Caco-2 (cell line): ENCODE measurements at regions not wholly inside any gene's neighbourhood (a gene's known extent, or its start where the extent isn't known, plus 50 kb on each side); places are given as distances from the start of the nearest gene placed in this dataset.

Source experiments
- BruUV-seq: library from RNA; stranded (reverse); fragments of 400-500 nt; replicated peaks from 2 replicates; lab custom pipeline; 2021; lab: Mats Ljungman, UMichigan
- CTCF ChIA-PET: fragments of 300-600 bp; sonication (Branson Sonifier 250); formaldehyde crosslinking; loops from one replicate; lab custom pipeline; 2022; ENCODE audit warnings: antibody characterized with exemption; lab: Charles Lee
- POLR2A ChIA-PET: fragments of 300-600 bp; sonication (Branson Sonifier 250); formaldehyde crosslinking; loops from one replicate; lab custom pipeline; 2022; ENCODE audit warnings: antibody characterized with exemption; lab: Charles Lee
- DNase-seq, 2 experiments: peaks; one replicate each; pipeline versions ENCODE4 v3.0.0 to v3.0.0-alpha.2; 2020 to 2022
- H3K27me3 ChIP-seq: replicated peaks from 2 replicates; pipeline ENCODE4 v1.6.0; 2011; ENCODE audit warnings: low read length; ENCODE audit not compliant: control insufficient read depth, insufficient read depth
- H3K36me3 ChIP-seq: 2 replicates; pipeline ENCODE4 v1.5.1; 2011; ENCODE audit warnings: low read length; ENCODE audit not compliant: control insufficient read depth, insufficient read depth
- H3K4me1 ChIP-seq: fragments of 250-450 bp; sonication (Bioruptor Pico); 2 replicates; pipeline ENCODE4 v1.5.1; 2020; ENCODE audit warnings: mild to moderate bottlenecking
- H3K4me3 ChIP-seq: 2 replicates; pipeline ENCODE4 v1.5.1; 2011; ENCODE audit warnings: low read depth, mild to moderate bottlenecking, control low read depth, low read length
- H3K9me3 ChIP-seq: fragments of 250-450 bp; sonication (Bioruptor Pico); 2 replicates; pipeline ENCODE4 v1.5.1; 2020; ENCODE audit warnings: mild to moderate bottlenecking, moderate library complexity
- H3K27ac Mint-ChIP-seq: one replicate; pipeline ENCODE4 v1.8.0; 2022; ENCODE audit warnings: mixed read lengths; ENCODE audit not compliant: unreplicated experiment
- H3K27me3 Mint-ChIP-seq: one replicate; pipeline ENCODE4 v1.8.0; 2022; ENCODE audit warnings: mixed read lengths; ENCODE audit not compliant: insufficient read depth, unreplicated experiment
- H3K36me3 Mint-ChIP-seq: one replicate; pipeline ENCODE4 v1.8.0; 2022; ENCODE audit warnings: mild to moderate bottlenecking, mixed read lengths; ENCODE audit not compliant: insufficient read depth, unreplicated experiment
- H3K4me1 Mint-ChIP-seq: one replicate; pipeline ENCODE4 v1.8.0; 2022; ENCODE audit warnings: low read depth, mixed read lengths; ENCODE audit not compliant: unreplicated experiment
- H3K4me3 Mint-ChIP-seq: one replicate; pipeline ENCODE4 v1.8.0; 2022; ENCODE audit warnings: mild to moderate bottlenecking, moderate library complexity, mixed read lengths; ENCODE audit not compliant: unreplicated experiment
- H3K9me3 Mint-ChIP-seq: one replicate; pipeline ENCODE4 v1.8.0; 2022; ENCODE audit warnings: mixed read lengths; ENCODE audit not compliant: unreplicated experiment
- intact Hi-C: fragments of 100-400 bp; cut with micrococcal nuclease; formaldehyde crosslinking; loops from one replicate; pipeline ENCODE4 v1.10.0; 2022; ENCODE audit not compliant: unreplicated experiment
- TF ChIP-seq, protein P1 (sequence below), 2 experiments: fragments of 200-600 bp in 1 of 2; IDR thresholded peaks; 1 replicate in 1 of 2; 2 replicates in 1 of 2; pipeline versions ENCODE4 v1.5.1 to v1.8.0; 2011 to 2022; ENCODE audit warnings: antibody characterized with exemption in 1 of 2, control low read depth in 1 of 2, inconsistent platforms in 1 of 2, low read depth in 1 of 2, low read length in 1 of 2, mild to moderate bottlenecking in 1 of 2, moderate library complexity in 1 of 2; ENCODE audit not compliant: insufficient read depth in 1 of 2, severe bottlenecking in 1 of 2, unreplicated experiment in 1 of 2

DNA sequence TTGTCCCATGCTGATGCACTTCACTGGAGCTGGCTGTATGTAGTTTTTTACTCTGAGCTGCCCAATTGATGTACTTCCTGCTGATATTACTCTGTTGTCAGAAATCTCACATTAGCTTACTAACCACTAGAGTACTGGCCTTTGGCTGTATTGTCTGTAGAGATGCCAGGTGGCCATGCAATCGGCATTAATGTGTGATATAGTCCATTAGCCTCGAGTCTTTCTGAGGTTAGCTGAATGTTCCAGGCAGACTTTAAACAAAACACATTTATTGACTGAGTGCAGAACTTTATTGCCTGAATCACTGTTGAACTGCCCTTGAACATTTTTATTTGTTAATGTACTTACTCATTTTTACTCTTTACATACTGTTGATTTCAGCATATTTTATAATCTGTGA lies 335.2 kb downstream of the PCDH10 start:
- Histone ChIP-seq H3K4me1 (no peaks in the 10 kb centered on the region), H3K27me3 (no peaks in the 10 kb centered on the region), H3K4me3 (no peak overlapping the region), H3K9me3 (no peaks in the 10 kb centered on the region), H3K36me3 (no peaks in the 10 kb centered on the region)
- Mint-ChIP-seq H3K4me3 (no peak overlapping the region), H3K36me3 (no peaks in the 10 kb centered on the region), H3K9me3 (no peaks in the 10 kb centered on the region), H3K4me1 (no peaks in the 10 kb centered on the region), H3K27me3 (no peaks in the 10 kb centered on the region), H3K27ac (no peak overlapping the region)
- intact Hi-C loops, result no loop called here
- TF ChIP-seq, protein P1, sequence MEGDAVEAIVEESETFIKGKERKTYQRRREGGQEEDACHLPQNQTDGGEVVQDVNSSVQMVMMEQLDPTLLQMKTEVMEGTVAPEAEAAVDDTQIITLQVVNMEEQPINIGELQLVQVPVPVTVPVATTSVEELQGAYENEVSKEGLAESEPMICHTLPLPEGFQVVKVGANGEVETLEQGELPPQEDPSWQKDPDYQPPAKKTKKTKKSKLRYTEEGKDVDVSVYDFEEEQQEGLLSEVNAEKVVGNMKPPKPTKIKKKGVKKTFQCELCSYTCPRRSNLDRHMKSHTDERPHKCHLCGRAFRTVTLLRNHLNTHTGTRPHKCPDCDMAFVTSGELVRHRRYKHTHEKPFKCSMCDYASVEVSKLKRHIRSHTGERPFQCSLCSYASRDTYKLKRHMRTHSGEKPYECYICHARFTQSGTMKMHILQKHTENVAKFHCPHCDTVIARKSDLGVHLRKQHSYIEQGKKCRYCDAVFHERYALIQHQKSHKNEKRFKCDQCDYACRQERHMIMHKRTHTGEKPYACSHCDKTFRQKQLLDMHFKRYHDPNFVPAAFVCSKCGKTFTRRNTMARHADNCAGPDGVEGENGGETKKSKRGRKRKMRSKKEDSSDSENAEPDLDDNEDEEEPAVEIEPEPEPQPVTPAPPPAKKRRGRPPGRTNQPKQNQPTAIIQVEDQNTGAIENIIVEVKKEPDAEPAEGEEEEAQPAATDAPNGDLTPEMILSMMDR (IDR thresholded peaks at IDR 0.05; ENCODE audit: insufficient read depth in 1 of 2, low read depth in 1 of 2, low read length in 1 of 2, severe bottlenecking in 1 of 2, unreplicated experiment in 1 of 2), result no peak
- no TSS peak for BruUV-seq
- CTCF ChIA-PET, result interaction anchor here (0.7 kb wide), 1 partner anchor 12 kb away, joined by 5 read pairs; no protein-coding TSS in a partner anchor
- no peak for DNase-seq
- POLR2A ChIA-PET, result no interaction called here

DNA sequence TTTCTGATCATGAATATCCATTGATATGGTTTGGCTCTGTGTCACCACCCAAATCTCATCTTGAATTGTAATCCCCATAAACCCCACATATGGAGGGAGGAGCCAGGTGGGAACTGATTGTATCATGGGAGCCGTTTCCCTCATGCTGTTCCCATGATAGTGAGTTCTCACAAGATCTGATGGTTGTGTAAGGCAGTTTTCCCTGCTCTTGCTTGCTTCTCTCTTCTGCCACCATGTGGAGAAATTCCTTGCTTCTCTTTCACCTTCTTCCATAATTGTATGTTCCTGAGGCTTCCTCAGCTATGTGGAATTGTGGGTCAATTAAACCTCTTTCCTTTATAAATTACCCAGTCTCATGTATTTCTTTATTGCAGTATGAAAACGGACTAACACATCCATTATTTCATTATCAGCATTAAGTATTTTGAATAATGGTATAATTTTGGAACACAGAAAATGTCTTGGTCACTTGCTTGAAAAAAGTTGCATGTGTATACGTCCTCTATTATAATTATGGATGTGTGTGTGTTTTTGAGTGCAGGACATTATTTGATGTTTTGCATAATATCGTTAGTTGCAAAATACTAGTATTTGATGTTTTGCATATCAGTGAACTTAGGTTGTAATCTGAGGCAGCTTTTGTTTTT lies 334.6 kb downstream of the PCDH10 start:
- peak; percentile 31 to 43 for DNase-seq

DNA sequence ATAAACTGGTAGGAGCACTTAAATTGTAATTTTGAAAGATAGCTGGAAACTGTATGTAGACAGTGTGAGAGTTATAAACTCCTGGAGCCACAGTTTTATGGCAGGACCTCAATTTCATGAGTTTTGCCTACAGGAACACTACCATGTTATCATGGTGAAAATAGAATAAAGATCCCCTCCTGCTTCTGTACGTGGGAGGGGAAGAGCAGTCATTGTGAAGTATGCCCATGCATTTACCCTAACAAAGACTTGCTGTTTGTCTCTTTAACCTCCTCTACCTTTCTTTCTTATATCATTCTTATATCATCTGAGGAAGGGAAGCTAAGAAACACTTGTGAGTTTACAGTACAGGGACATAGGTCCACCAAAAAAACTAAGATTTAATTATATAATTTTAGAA lies 327.0 kb downstream of the PCDH10 start:
- intact Hi-C loops, result no loop called here
- H3K36me3 ChIP-seq, result no peaks in the 10 kb centered on the region
- DNase-seq, result no peak
- Mint-ChIP-seq H3K9me3 (no peaks in the 10 kb centered on the region), H3K27me3 (no peaks in the 10 kb centered on the region), H3K4me1 (no peaks in the 10 kb centered on the region), H3K36me3 (no peaks in the 10 kb centered on the region), H3K27ac (no peak overlapping the region), H3K4me3 (no peak overlapping the region)
- no peak overlapping the region for H3K4me3 ChIP-seq
- H3K4me1 ChIP-seq, result no peaks in the 10 kb centered on the region
- ChIA-PET POLR2A (no interaction called here), CTCF (no interaction called here)
- BruUV-seq, result no TSS peak
- no peaks in the 10 kb centered on the region for H3K27me3 ChIP-seq
- TF ChIP-seq, protein P1 (IDR thresholded peaks at IDR 0.05; ENCODE audit: insufficient read depth in 1 of 2, low read depth in 1 of 2, low read length in 1 of 2, severe bottlenecking in 1 of 2, unreplicated experiment in 1 of 2), result no peak
- H3K9me3 ChIP-seq, result no peaks in the 10 kb centered on the region

More for the DNA sequence above, 334.6 kb downstream of the PCDH10 start:
- H3K27me3 ChIP-seq, result no peaks in the 10 kb centered on the region
- H3K4me3 Mint-ChIP-seq, result no peak overlapping the region
- no peaks in the 10 kb centered on the region for H3K4me1 Mint-ChIP-seq
- no TSS peak for BruUV-seq
- TF ChIP-seq, protein P1 (IDR thresholded peaks at IDR 0.05; ENCODE audit: insufficient read depth in 1 of 2, low read depth in 1 of 2, low read length in 1 of 2, severe bottlenecking in 1 of 2, unreplicated experiment in 1 of 2), result peak; percentile 48
- H3K27me3 Mint-ChIP-seq, result no peaks in the 10 kb centered on the region
- POLR2A ChIA-PET, result no interaction called here
- H3K9me3 ChIP-seq, result no peaks in the 10 kb centered on the region
- CTCF ChIA-PET, result interaction anchor here (0.7 kb wide), 1 partner anchor 12 kb away, joined by 5 read pairs; no protein-coding TSS in a partner anchor
- no peaks in the 10 kb centered on the region for H3K36me3 ChIP-seq
- H3K4me3 ChIP-seq, result no peak overlapping the region
- H3K4me1 ChIP-seq, result no peaks in the 10 kb centered on the region
- no peaks in the 10 kb centered on the region for H3K36me3 Mint-ChIP-seq
- intact Hi-C loops, result loop anchor here (1.0 to 2.0 kb wide), 4 partner anchors 163 to 337 kb away; no protein-coding TSS in a partner anchor
- no peaks in the 10 kb centered on the region for H3K9me3 Mint-ChIP-seq
- no peak overlapping the region for H3K27ac Mint-ChIP-seq
